ENCODE measurements at regions not wholly inside any gene's neighbourhood (a gene's known extent, or its start where the extent isn't known, plus 50 kb on each side); places are given as distances from the start of the nearest gene placed in this dataset.

DNA sequence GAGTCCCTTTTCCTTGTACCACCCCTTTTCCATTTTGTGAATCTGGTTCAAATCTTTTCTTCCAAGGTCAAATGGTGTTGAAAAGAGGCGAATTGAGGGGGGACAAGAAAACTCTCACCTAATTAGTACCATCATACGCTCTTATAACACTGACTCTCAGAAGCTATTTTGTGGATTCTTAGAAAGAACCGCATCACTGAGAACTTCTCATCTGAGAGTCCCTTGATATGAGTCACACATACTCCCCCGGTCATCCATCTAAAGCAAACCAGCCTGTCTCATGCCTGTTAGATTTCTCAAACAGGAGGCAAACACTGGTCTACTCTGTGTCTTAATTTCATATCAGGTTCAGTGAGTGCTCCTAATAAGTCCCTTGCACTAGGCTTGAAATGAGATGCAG lies 76.5 kb upstream of the SPRED1 start:
- TF ChIP-seq, protein P1, sequence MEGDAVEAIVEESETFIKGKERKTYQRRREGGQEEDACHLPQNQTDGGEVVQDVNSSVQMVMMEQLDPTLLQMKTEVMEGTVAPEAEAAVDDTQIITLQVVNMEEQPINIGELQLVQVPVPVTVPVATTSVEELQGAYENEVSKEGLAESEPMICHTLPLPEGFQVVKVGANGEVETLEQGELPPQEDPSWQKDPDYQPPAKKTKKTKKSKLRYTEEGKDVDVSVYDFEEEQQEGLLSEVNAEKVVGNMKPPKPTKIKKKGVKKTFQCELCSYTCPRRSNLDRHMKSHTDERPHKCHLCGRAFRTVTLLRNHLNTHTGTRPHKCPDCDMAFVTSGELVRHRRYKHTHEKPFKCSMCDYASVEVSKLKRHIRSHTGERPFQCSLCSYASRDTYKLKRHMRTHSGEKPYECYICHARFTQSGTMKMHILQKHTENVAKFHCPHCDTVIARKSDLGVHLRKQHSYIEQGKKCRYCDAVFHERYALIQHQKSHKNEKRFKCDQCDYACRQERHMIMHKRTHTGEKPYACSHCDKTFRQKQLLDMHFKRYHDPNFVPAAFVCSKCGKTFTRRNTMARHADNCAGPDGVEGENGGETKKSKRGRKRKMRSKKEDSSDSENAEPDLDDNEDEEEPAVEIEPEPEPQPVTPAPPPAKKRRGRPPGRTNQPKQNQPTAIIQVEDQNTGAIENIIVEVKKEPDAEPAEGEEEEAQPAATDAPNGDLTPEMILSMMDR (IDR thresholded peaks at IDR 0.05; ENCODE audit: low read depth, low read length): no peak
- no peak for TF ChIP-seq POLR2A (IDR thresholded peaks at IDR 0.05; ENCODE audit: extremely low read depth, insufficient read length)
- TF ChIP-seq, protein P2, sequence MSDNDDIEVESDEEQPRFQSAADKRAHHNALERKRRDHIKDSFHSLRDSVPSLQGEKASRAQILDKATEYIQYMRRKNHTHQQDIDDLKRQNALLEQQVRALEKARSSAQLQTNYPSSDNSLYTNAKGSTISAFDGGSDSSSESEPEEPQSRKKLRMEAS (IDR thresholded peaks at IDR 0.05; ENCODE audit: low read depth, low read length): no peak

Data from NB4 (cell line).